SK-N-SH treated with all-trans-retinoic acid at 6 μM for 48 hours (cell line): ENCODE measurements at regions not wholly inside any gene's neighbourhood (a gene's known extent, or its start where the extent isn't known, plus 50 kb on each side); places are given as distances from the start of the nearest gene placed in this dataset.

Experiments
- ATAC-seq: fragments of 200-7000 bp; cut with Tn5 transposase; 3 replicates; pipeline ENCODE4 v1.9.1; 2020; ENCODE audit warnings: mild to moderate bottlenecking, moderate library complexity
- ARNTL ChIP-seq: fragments of 450-650 bp; formaldehyde crosslinking; IDR thresholded peaks from 2 replicates; pipeline ENCODE4 v1.5.0; 2020; ENCODE audit warnings: low read depth, mild to moderate bottlenecking, moderate library complexity, borderline replicate concordance
- BACH2 ChIP-seq: fragments of 250-450 bp; sonication (Bioruptor Pico); IDR thresholded peaks from 2 replicates; pipeline ENCODE4 v1.9.0; 2021; ENCODE audit warnings: mild to moderate bottlenecking, borderline replicate concordance
- CSDC2 ChIP-seq: fragments of 250-450 bp; sonication (Bioruptor Pico); IDR thresholded peaks from 2 replicates; pipeline ENCODE4 v1.5.0; 2020; ENCODE audit warnings: mild to moderate bottlenecking, moderate library complexity
- ESRRG ChIP-seq: fragments of 250-450 bp; sonication (Bioruptor Pico); IDR thresholded peaks from 2 replicates; pipeline ENCODE4 v1.6.1; 2021; ENCODE audit warnings: mild to moderate bottlenecking
- GLIS3 ChIP-seq: fragments of 250-450 bp; sonication (Bioruptor Pico); IDR thresholded peaks from 2 replicates; pipeline ENCODE4 v1.5.0; 2020; ENCODE audit warnings: mild to moderate bottlenecking, moderate library complexity
- ISL1 ChIP-seq: fragments of 250-450 bp; sonication (Bioruptor Pico); IDR thresholded peaks from 2 replicates; pipeline ENCODE4 v2.1.2; 2022; ENCODE audit warnings: mild to moderate bottlenecking, moderate library complexity
- OSR1 ChIP-seq: fragments of 250-450 bp; sonication (Bioruptor Pico); IDR thresholded peaks from 2 replicates; pipeline ENCODE4 v1.8.0; 2022; ENCODE audit warnings: moderate library complexity, mild to moderate bottlenecking, inconsistent platforms
- PATZ1 ChIP-seq: fragments of 250-450 bp; sonication (Bioruptor Pico); IDR thresholded peaks from 2 replicates; pipeline ENCODE4 v1.8.0; 2020; ENCODE audit warnings: mild to moderate bottlenecking, moderate library complexity, borderline replicate concordance
- PPARA ChIP-seq: fragments of 250-450 bp; sonication (Bioruptor Pico); IDR thresholded peaks from 2 replicates; pipeline ENCODE4 v1.5.0; 2020; ENCODE audit warnings: mild to moderate bottlenecking, borderline replicate concordance
- RARB ChIP-seq: fragments of 250-450 bp; sonication (Bioruptor Pico); IDR thresholded peaks from 2 replicates; pipeline ENCODE4 v1.8.0; 2021; ENCODE audit warnings: mild to moderate bottlenecking, moderate library complexity
- SNAI2 ChIP-seq: fragments of 250-450 bp; sonication (Bioruptor Pico); IDR thresholded peaks from 2 replicates; pipeline ENCODE4 v1.5.0; 2020; ENCODE audit warnings: mild to moderate bottlenecking, moderate library complexity
- TOX ChIP-seq: fragments of 250-450 bp; sonication (Bioruptor Pico); IDR thresholded peaks from 2 replicates; pipeline ENCODE4 v1.8.0; 2021; ENCODE audit warnings: mild to moderate bottlenecking, moderate library complexity, borderline replicate concordance
- ZFP3 ChIP-seq: fragments of 250-450 bp; sonication (Bioruptor Pico); IDR thresholded peaks from 2 replicates; pipeline ENCODE4 v1.5.0; 2020; ENCODE audit warnings: mild to moderate bottlenecking, moderate library complexity
- ZFP30 ChIP-seq: fragments of 450-650 bp; formaldehyde crosslinking; IDR thresholded peaks from 2 replicates; pipeline ENCODE4 v1.5.0; 2022; ENCODE audit warnings: mild to moderate bottlenecking, moderate library complexity
- ZNF565 ChIP-seq: fragments of 450-650 bp; formaldehyde crosslinking; conservative IDR thresholded peaks from 2 replicates; pipeline ENCODE4 v1.5.0; 2020; ENCODE audit warnings: low read depth, mild to moderate bottlenecking, moderate library complexity
- ZNF70 ChIP-seq: fragments of 450-650 bp; formaldehyde crosslinking; IDR thresholded peaks from 2 replicates; pipeline ENCODE4 v1.5.0; 2020; ENCODE audit warnings: mild to moderate bottlenecking, moderate library complexity
- TF ChIP-seq, protein P1 (sequence below): fragments of 250-450 bp; sonication (Bioruptor Pico); IDR thresholded peaks from 2 replicates; pipeline ENCODE4 v1.5.0; 2020; ENCODE audit warnings: mild to moderate bottlenecking, moderate library complexity
- TF ChIP-seq, protein P2 (sequence below): fragments of 250-450 bp; sonication (Bioruptor Pico); IDR thresholded peaks from 2 replicates; pipeline ENCODE4 v1.5.1; 2021; ENCODE audit warnings: mild to moderate bottlenecking, moderate library complexity
- TF ChIP-seq, protein P3 (sequence below): fragments of 250-450 bp; sonication (Bioruptor Pico); IDR thresholded peaks from 2 replicates; pipeline ENCODE4 v1.8.0; 2021; ENCODE audit warnings: low read depth, mild to moderate bottlenecking, moderate library complexity, borderline replicate concordance
- TF ChIP-seq, protein P4 (sequence below): fragments of 250-450 bp; sonication (Bioruptor Pico); IDR thresholded peaks from 2 replicates; pipeline ENCODE4 v1.5.1; 2020; ENCODE audit warnings: low read depth, mild to moderate bottlenecking, moderate library complexity

DNA sequence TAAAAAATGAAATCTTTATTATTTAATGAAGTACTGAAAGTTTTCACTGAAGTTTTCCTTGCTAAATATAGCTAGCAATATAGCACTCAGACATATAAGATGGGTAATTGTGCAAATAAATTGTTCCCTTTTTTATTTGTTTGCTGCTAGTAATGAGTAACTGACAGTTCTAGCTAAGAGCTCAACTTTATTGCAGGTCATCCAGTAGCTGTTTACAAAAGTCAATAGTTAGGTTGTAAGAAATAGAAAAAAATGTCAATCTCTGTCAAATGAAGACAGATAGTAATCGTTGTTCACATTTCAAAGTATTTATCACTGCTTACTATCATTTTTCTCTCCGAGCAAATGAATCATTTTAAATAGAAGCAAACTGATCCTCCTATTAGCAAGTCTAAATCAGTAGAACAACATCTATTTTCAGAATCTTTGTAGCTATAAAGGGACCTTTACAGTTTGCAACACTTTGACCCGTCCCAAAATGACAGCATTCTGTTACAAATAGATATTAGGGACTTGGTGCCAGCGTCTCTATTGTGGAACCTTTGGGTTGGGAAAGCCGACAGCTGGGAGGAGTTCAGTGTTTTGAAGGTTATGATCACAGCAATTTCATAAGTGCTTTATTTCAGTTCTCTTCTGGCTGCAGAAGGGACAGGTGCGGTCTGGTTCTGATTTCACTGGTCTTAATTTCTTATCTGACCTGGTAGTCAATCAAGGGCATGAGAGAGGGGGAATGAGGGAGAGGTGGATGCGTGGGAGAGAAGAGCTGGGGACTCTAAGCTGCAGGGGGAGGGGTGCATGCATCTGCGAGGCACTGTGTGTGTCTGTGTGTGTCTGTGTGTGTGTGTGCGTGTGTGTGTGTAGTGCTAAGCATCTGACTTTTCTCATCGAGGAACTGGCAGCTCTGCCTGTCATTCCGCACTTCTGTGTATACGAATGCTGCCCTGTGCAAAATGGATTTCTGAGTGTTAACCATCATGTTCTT lies 227.9 kb upstream of the PITX2 start:
- no peak for ATAC-seq
- TF ChIP-seq BACH2 (CRISPR knock-in tag) = no peak

DNA sequence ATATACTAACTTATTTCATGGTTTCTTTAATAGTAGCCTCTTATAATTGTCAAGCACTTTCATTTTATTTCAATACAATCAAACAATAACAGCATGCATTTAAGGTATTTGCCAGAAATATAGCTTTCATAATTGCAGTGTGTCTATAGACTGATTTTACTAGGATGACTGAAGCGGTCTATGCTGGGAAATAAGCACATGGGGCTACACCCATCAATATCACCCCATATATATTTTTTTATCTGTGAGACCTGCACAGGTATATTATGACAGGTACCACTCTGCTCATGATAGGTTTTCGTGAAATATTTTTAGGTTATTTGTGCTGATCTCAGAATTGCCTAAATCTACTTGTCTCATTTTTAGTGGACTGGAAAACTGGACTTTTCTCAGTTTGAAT lies 229.1 kb upstream of the PITX2 start:
- ATAC-seq = no peak
- no peak for TF ChIP-seq TOX (CRISPR knock-in tag)
- no peak for TF ChIP-seq ZNF565
- no peak for TF ChIP-seq ZNF70
- no peak for TF ChIP-seq ESRRG
- no peak for TF ChIP-seq ZFP30

GRCh38 chr4:110852793-110853192 lies 229.9 kb upstream of the PITX2 start:
- no peak for ATAC-seq
- no peak for TF ChIP-seq ZNF70
- TF ChIP-seq SNAI2 (CRISPR knock-in tag) = no peak
- no peak for TF ChIP-seq ESRRG
- TF ChIP-seq, protein P1, sequence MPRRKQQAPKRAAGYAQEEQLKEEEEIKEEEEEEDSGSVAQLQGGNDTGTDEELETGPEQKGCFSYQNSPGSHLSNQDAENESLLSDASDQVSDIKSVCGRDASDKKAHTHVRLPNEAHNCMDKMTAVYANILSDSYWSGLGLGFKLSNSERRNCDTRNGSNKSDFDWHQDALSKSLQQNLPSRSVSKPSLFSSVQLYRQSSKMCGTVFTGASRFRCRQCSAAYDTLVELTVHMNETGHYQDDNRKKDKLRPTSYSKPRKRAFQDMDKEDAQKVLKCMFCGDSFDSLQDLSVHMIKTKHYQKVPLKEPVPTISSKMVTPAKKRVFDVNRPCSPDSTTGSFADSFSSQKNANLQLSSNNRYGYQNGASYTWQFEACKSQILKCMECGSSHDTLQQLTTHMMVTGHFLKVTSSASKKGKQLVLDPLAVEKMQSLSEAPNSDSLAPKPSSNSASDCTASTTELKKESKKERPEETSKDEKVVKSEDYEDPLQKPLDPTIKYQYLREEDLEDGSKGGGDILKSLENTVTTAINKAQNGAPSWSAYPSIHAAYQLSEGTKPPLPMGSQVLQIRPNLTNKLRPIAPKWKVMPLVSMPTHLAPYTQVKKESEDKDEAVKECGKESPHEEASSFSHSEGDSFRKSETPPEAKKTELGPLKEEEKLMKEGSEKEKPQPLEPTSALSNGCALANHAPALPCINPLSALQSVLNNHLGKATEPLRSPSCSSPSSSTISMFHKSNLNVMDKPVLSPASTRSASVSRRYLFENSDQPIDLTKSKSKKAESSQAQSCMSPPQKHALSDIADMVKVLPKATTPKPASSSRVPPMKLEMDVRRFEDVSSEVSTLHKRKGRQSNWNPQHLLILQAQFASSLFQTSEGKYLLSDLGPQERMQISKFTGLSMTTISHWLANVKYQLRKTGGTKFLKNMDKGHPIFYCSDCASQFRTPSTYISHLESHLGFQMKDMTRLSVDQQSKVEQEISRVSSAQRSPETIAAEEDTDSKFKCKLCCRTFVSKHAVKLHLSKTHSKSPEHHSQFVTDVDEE (CRISPR knock-in tag) = no peak
- no peak for TF ChIP-seq ZFP3 (CRISPR knock-in tag)
- no peak for TF ChIP-seq PPARA
- TF ChIP-seq, protein P2, sequence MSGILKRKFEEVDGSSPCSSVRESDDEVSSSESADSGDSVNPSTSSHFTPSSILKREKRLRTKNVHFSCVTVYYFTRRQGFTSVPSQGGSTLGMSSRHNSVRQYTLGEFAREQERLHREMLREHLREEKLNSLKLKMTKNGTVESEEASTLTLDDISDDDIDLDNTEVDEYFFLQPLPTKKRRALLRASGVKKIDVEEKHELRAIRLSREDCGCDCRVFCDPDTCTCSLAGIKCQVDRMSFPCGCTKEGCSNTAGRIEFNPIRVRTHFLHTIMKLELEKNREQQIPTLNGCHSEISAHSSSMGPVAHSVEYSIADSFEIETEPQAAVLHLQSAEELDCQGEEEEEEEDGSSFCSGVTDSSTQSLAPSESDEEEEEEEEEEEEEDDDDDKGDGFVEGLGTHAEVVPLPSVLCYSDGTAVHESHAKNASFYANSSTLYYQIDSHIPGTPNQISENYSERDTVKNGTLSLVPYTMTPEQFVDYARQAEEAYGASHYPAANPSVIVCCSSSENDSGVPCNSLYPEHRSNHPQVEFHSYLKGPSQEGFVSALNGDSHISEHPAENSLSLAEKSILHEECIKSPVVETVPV (CRISPR knock-in tag) = no peak
- TF ChIP-seq CSDC2 (CRISPR knock-in tag) = no peak
- TF ChIP-seq, protein P3, sequence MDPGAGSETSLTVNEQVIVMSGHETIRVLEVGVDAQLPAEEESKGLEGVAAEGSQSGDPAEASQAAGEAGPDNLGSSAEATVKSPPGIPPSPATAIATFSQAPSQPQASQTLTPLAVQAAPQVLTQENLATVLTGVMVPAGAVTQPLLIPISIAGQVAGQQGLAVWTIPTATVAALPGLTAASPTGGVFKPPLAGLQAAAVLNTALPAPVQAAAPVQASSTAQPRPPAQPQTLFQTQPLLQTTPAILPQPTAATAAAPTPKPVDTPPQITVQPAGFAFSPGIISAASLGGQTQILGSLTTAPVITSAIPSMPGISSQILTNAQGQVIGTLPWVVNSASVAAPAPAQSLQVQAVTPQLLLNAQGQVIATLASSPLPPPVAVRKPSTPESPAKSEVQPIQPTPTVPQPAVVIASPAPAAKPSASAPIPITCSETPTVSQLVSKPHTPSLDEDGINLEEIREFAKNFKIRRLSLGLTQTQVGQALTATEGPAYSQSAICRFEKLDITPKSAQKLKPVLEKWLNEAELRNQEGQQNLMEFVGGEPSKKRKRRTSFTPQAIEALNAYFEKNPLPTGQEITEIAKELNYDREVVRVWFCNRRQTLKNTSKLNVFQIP (CRISPR knock-in tag) = no peak
- TF ChIP-seq PATZ1 (CRISPR knock-in tag) = no peak
- TF ChIP-seq, protein P4, sequence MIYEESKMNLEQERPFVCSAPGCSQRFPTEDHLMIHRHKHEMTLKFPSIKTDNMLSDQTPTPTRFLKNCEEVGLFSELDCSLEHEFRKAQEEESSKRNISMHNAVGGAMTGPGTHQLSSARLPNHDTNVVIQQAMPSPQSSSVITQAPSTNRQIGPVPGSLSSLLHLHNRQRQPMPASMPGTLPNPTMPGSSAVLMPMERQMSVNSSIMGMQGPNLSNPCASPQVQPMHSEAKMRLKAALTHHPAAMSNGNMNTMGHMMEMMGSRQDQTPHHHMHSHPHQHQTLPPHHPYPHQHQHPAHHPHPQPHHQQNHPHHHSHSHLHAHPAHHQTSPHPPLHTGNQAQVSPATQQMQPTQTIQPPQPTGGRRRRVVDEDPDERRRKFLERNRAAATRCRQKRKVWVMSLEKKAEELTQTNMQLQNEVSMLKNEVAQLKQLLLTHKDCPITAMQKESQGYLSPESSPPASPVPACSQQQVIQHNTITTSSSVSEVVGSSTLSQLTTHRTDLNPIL (CRISPR knock-in tag) = no peak
- no peak for TF ChIP-seq GLIS3 (CRISPR knock-in tag)
- TF ChIP-seq, all 23 proteins: peak for 0

- ATAC-seq = no peak
- TF ChIP-seq ARNTL (no peak), SNAI2 (CRISPR knock-in tag) (no peak), OSR1 (CRISPR knock-in tag) (no peak), ESRRG (no peak), RARB (CRISPR knock-in tag) (no peak), ZNF565 (no peak), ZFP30 (no peak), GLIS3 (CRISPR knock-in tag) (no peak), PPARA (no peak), ISL1 (no peak), BACH2 (CRISPR knock-in tag) (no peak), CSDC2 (CRISPR knock-in tag) (no peak)
- TF ChIP-seq, protein P3 (CRISPR knock-in tag) = no peak
- TF ChIP-seq, protein P1 (CRISPR knock-in tag) = no peak
- TF ChIP-seq, all 23 proteins: peak for 0
These were observed 230.4 kb upstream of the PITX2 start for GRCh38 chr4:110853242-110853641.
